ENCODE measurements at regions not wholly inside any gene's neighbourhood (a gene's known extent, or its start where the extent isn't known, plus 50 kb on each side); places are given as distances from the start of the nearest gene placed in this dataset.
A peak's percentile ranks its signal among the peaks of the same experiment; 100 is the strongest.

- Histone ChIP-seq H3K27ac (ENCODE audit: extremely low read depth, low read depth, low read length) (no peak overlapping the region), H3K9me3 (ENCODE audit: control insufficient read depth, insufficient read depth, low read depth, low read length) (no peaks in the 10 kb centered on the region), H3K36me3 (ENCODE audit: control insufficient read depth in 2 of 2, insufficient read depth in 1 of 2, low read length in 2 of 2) (no peaks in the 10 kb centered on the region), H3K4me1 (ENCODE audit: control insufficient read depth, insufficient read depth, low read length) (no peaks in the 10 kb centered on the region), H3K4me3 (ENCODE audit: low read depth, low read length) (no peak overlapping the region)
- no peak for TF ChIP-seq ZNF548 (tag by site-specific recombination; IDR thresholded peaks at IDR 0.05)
- TF ChIP-seq KLF8 (tag by site-specific recombination; IDR thresholded peaks at IDR 0.05) = no peak
- no peak for TF ChIP-seq PRDM1 (tag by site-specific recombination; IDR thresholded peaks at IDR 0.05)
- no peak for TF ChIP-seq ZNF707 (tag by site-specific recombination; IDR thresholded peaks at IDR 0.05)
- TF ChIP-seq IKZF3 (tag by site-specific recombination; IDR thresholded peaks at IDR 0.05) = no peak
- TF ChIP-seq ZSCAN30 (tag by site-specific recombination; IDR thresholded peaks at IDR 0.05) = no peak
- no peak for TF ChIP-seq ZNF830 (tag by site-specific recombination; IDR thresholded peaks at IDR 0.05; ENCODE audit: low read depth)
- TF ChIP-seq SCRT2 (tag by site-specific recombination; IDR thresholded peaks at IDR 0.05) = no peak
- TF ChIP-seq ZFP69B (tag by site-specific recombination; IDR thresholded peaks at IDR 0.05) = no peak
- TF ChIP-seq ZBTB1 (tag by site-specific recombination; IDR thresholded peaks at IDR 0.05) = no peak
- no peak for TF ChIP-seq REPIN1 (tag by site-specific recombination; IDR thresholded peaks at IDR 0.05; ENCODE audit: low read depth)
- ChIA-PET CTCF (interaction anchor here (0.6 to 0.7 kb wide), 2 partner anchors 22 to 948 kb away, joined by 3 read pairs; no protein-coding TSS in a partner anchor), POLR2A (no interaction called here)
Observed at GRCh38 chr1:114260805-114261484, 107.3 kb upstream of the SYT6 start.

GRCh38 chr1:114259511-114260160, 106.0 kb upstream of the SYT6 start:
- H3K4me1 ChIP-seq (ENCODE audit: control insufficient read depth, insufficient read depth, low read length) = no peaks in the 10 kb centered on the region
- H3K9me3 ChIP-seq (ENCODE audit: control insufficient read depth, insufficient read depth, low read depth, low read length) = no peaks in the 10 kb centered on the region
- ChIA-PET CTCF (interaction anchor here (1.4 kb wide), 1 partner anchor 23 kb away, joined by 3 read pairs; no protein-coding TSS in a partner anchor), POLR2A (no interaction called here)
- no peak overlapping the region for H3K4me3 ChIP-seq (ENCODE audit: low read depth, low read length)
- TF ChIP-seq ZNF488 (tag by site-specific recombination; IDR thresholded peaks at IDR 0.05) = no peak
- no peak for TF ChIP-seq ZNF37A (tag by site-specific recombination; IDR thresholded peaks at IDR 0.05)
- H3K36me3 ChIP-seq (ENCODE audit: control insufficient read depth in 2 of 2, insufficient read depth in 1 of 2, low read length in 2 of 2) = no peaks in the 10 kb centered on the region
- no peak overlapping the region for H3K27ac ChIP-seq (ENCODE audit: extremely low read depth, low read depth, low read length)

GRCh38 chr1:114258633-114259032, 105.0 kb upstream of the SYT6 start:
- TF ChIP-seq PRDM10 (tag by site-specific recombination; IDR thresholded peaks at IDR 0.05) (peak; percentile 60), ZNF274 (IDR thresholded peaks at IDR 0.05; ENCODE audit: low read length) (no peak), ZNF274 (tag by site-specific recombination; IDR thresholded peaks at IDR 0.05; ENCODE audit: borderline replicate concordance) (no peak)
- CTCF ChIA-PET = interaction anchor here (1.4 kb wide), 1 partner anchor 24 kb away, joined by 3 read pairs; no protein-coding TSS in a partner anchor
- no peaks in the 10 kb centered on the region for H3K9me3 ChIP-seq (ENCODE audit: control insufficient read depth, insufficient read depth, low read depth, low read length)
- POLR2A ChIA-PET = no interaction called here
- no peak overlapping the region for H3K27ac ChIP-seq (ENCODE audit: extremely low read depth, low read depth, low read length)
- H3K36me3 ChIP-seq (ENCODE audit: control insufficient read depth in 2 of 2, insufficient read depth in 1 of 2, low read length in 2 of 2) = no peaks in the 10 kb centered on the region
- H3K4me3 ChIP-seq (ENCODE audit: low read depth, low read length) = no peak overlapping the region
- H3K4me1 ChIP-seq (ENCODE audit: control insufficient read depth, insufficient read depth, low read length) = no peaks in the 10 kb centered on the region

Data from HEK293 (cell line).